Type B pancreatic cell (in vitro differentiated cells): ENCODE measurements at regions not wholly inside any gene's neighbourhood (a gene's known extent, or its start where the extent isn't known, plus 50 kb on each side); places are given as distances from the start of the nearest gene placed in this dataset.

Experiments
- DNase-seq: peaks from one replicate; pipeline ENCODE4 v3.0.0; 2021; ENCODE audit warnings: mixed read lengths; ENCODE audit not compliant: unreplicated experiment; ENCODE audit errors: extremely low spot score
- H3K27ac Mint-ChIP-seq: 2 replicates; pipeline ENCODE4 v1.8.0; 2021; ENCODE audit warnings: mild to moderate bottlenecking, mixed read lengths
- H3K27me3 Mint-ChIP-seq: 2 replicates; pipeline ENCODE4 v1.8.0; 2021; ENCODE audit warnings: mixed read lengths
- H3K36me3 Mint-ChIP-seq: 2 replicates; pipeline ENCODE4 v1.8.0; 2021; ENCODE audit warnings: mixed read lengths
- H3K4me1 Mint-ChIP-seq: one replicate; pipeline ENCODE4 v1.8.0; 2021; ENCODE audit warnings: mixed read lengths; ENCODE audit not compliant: unreplicated experiment
- H3K4me3 Mint-ChIP-seq: 2 replicates; pipeline ENCODE4 v1.8.0; 2021; ENCODE audit warnings: mild to moderate bottlenecking, mixed read lengths
- H3K9me3 Mint-ChIP-seq: 2 replicates; pipeline ENCODE4 v1.8.0; 2021; ENCODE audit warnings: mixed read lengths
- CTCF ChIP-seq: fragments of 200-600 bp; sonication (generic); conservative IDR thresholded peaks from 2 replicates; pipeline ENCODE4 v1.5.0; 2021; ENCODE audit warnings: antibody characterized with exemption, mild to moderate bottlenecking

DNA sequence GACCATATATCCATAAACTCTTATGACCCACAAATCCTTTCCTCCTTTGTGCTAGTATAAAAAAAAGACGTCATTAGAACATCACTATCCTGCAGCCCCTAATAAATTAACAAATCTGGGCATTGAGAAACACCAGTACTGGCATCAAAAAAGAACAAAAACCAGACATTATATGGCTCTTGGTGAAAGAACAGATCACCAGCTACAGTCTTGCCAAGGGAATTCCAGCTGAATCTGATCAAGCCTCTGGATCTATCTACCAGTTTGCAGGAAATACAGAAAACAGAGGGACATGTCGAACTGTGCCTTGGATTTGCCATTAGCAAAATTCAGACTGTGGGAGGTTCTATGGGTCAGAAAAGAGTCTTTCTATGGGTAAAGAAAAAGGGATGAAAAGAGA, 93.7 kb upstream of the DDX18 start:
- Mint-ChIP-seq H3K27me3 (peaks cover 3% of the 10 kb centered on the region), H3K27ac (no peak overlapping the region), H3K36me3 (no peaks in the 10 kb centered on the region), H3K4me3 (no peak overlapping the region), H3K4me1 (no peaks in the 10 kb centered on the region), H3K9me3 (no peaks in the 10 kb centered on the region)
- no peak for TF ChIP-seq CTCF
- DNase-seq = no peak

DNA sequence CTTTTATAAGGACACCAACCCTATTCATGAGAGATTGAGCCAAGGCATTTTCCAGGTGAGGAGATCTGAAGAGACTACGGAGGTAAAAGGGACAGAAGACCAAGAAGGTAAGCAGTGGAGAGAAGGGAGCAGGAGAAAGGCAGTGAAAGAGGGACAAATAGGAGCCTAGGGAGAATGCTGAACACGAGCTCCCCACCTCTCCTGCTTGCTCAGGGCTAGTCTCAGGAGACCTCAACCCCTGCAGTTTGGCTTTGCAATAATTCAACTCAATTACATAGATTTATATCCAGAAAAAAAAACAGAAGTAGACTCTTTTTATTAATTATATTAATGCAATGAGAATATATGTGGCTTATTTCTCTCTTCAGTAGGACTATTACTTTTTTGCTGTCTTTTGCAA, 91.0 kb upstream of the DDX18 start:
- H3K27ac Mint-ChIP-seq = no peak overlapping the region

GRCh38 chr2:117723888-117724434, 90.5 kb upstream of the DDX18 start:
- no peak for TF ChIP-seq CTCF
- Mint-ChIP-seq H3K27ac (no peak overlapping the region), H3K36me3 (no peaks in the 10 kb centered on the region), H3K4me1 (no peaks in the 10 kb centered on the region), H3K9me3 (no peaks in the 10 kb centered on the region), H3K4me3 (no peak overlapping the region), H3K27me3 (no peaks in the 10 kb centered on the region)
- DNase-seq = no peak

More for the DNA sequence above, 91.0 kb upstream of the DDX18 start:
- Mint-ChIP-seq H3K36me3 (no peaks in the 10 kb centered on the region), H3K27me3 (peaks cover 3% of the 10 kb centered on the region), H3K4me3 (no peak overlapping the region), H3K4me1 (no peaks in the 10 kb centered on the region), H3K9me3 (no peaks in the 10 kb centered on the region)
- TF ChIP-seq CTCF = no peak
- no peak for DNase-seq

GRCh38 chr2:117726747-117727146, 87.7 kb upstream of the DDX18 start:
- no peaks in the 10 kb centered on the region for H3K4me1 Mint-ChIP-seq

DNA sequence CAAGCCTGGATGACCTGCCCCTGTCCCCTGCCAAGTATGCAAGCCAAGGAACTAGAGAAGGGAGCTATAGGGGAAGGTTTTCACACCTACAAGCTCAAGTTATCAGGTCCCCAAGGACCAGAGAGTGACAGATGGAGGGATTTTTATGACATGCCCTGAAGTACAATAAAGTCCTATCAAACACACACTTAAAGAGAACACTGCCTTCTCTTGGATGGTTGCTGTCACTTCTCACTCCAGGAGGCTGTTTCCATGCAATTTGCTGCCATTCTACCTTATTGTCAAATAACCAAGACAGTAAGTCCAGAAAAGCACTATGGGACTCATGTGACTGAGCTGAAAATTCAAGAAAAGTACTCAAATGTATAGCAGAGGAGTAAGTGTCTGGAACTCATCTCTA, 76.6 kb upstream of the DDX18 start:
- no peak for DNase-seq
- H3K4me1 Mint-ChIP-seq = no peaks in the 10 kb centered on the region
- H3K36me3 Mint-ChIP-seq = no peaks in the 10 kb centered on the region
- H3K4me3 Mint-ChIP-seq = no peak overlapping the region
- no peaks in the 10 kb centered on the region for H3K27me3 Mint-ChIP-seq
- peaks cover 4% of the 10 kb centered on the region for H3K9me3 Mint-ChIP-seq
- H3K27ac Mint-ChIP-seq = no peak overlapping the region
- TF ChIP-seq CTCF = no peak

More at GRCh38 chr2:117726747-117727146, 87.7 kb upstream of the DDX18 start:
- Mint-ChIP-seq H3K9me3 (no peaks in the 10 kb centered on the region), H3K27me3 (no peaks in the 10 kb centered on the region), H3K27ac (no peak overlapping the region), H3K4me3 (no peak overlapping the region), H3K36me3 (no peaks in the 10 kb centered on the region)
- no peak for DNase-seq
- no peak for TF ChIP-seq CTCF
